Activated B cell treated with CpG ODN at 0.5 μM for 24 hours (primary cell): ENCODE measurements at regions not wholly inside any gene's neighbourhood (a gene's known extent, or its start where the extent isn't known, plus 50 kb on each side); places are given as distances from the start of the nearest gene placed in this dataset.

Source experiments
- ATAC-seq: fragments of 200-7000 bp; cut with Tn5 transposase; one replicate; pipeline ENCODE4 v1.10.0; 2021; ENCODE audit warnings: low read depth, mild to moderate bottlenecking, moderate library complexity
- CTCF ChIA-PET: fragments of 350-600 bp; sonication (Branson Sonifier 250); formaldehyde crosslinking; loops from one replicate; lab custom pipeline; 2021; ENCODE audit warnings: antibody characterized with exemption; lab: Charles Lee
- POLR2A ChIA-PET: fragments of 350-600 bp; sonication (Branson Sonifier 250); formaldehyde crosslinking; loops from one replicate; lab custom pipeline; 2021; ENCODE audit warnings: antibody characterized with exemption; lab: Charles Lee
- DNase-seq: peaks from one replicate; pipeline ENCODE4 v3.0.0; 2022
- H3K27ac Mint-ChIP-seq: one replicate; pipeline ENCODE4 v1.8.0; 2020; ENCODE audit warnings: mixed read lengths
- H3K27me3 Mint-ChIP-seq: one replicate; pipeline ENCODE4 v1.8.0; 2021; ENCODE audit warnings: mixed read lengths
- H3K36me3 Mint-ChIP-seq: one replicate; pipeline ENCODE4 v1.8.0; 2021; ENCODE audit warnings: low read depth, mixed read lengths
- H3K4me1 Mint-ChIP-seq: one replicate; pipeline ENCODE4 v1.8.0; 2021; ENCODE audit warnings: mixed read lengths
- H3K4me3 Mint-ChIP-seq: one replicate; pipeline ENCODE4 v1.8.0; 2020; ENCODE audit warnings: mild to moderate bottlenecking, mixed read lengths
- H3K9me3 Mint-ChIP-seq: one replicate; pipeline ENCODE4 v1.8.0; 2020; ENCODE audit warnings: mixed read lengths
- CTCF ChIP-seq: fragments of 200-600 bp; IDR thresholded peaks from one replicate; pipeline ENCODE4 v1.8.0; 2022; ENCODE audit warnings: antibody characterized with exemption, mild to moderate bottlenecking
- intact Hi-C: fragments of 100-400 bp; cut with micrococcal nuclease; formaldehyde crosslinking; loops from one replicate; pipeline ENCODE4 v1.15.1; 2024

GRCh38 chr16:85309656-85310587 is 197.7 kb upstream of the CIBAR2 start:
- Mint-ChIP-seq H3K27me3 (peaks cover 3% of the 10 kb centered on the region), H3K4me1 (peaks cover 78% of the 10 kb centered on the region), H3K9me3 (no peaks in the 10 kb centered on the region), H3K4me3 (peak overlapping the region; percentile 73), H3K27ac (peak overlapping the region; percentile 82), H3K36me3 (no peaks in the 10 kb centered on the region)
- CTCF ChIA-PET: interaction anchor here (1.1 to 2.5 kb wide), 3 partner anchors 12 to 118 kb away, joined by 3 to 8 read pairs (median 3); no protein-coding TSS in a partner anchor
- peak; percentile 70 for ATAC-seq
- POLR2A ChIA-PET: interaction anchor here (0.7 to 4.3 kb wide), 8 partner anchors 52 to 709 kb away, joined by 3 to 17 read pairs (median 4); partner anchors contain the start of gene GSE1
- intact Hi-C loops: loop anchor here (1.0 to 5.0 kb wide), 2 partner anchors 243 to 447 kb away; no protein-coding TSS in a partner anchor
- no peak for TF ChIP-seq CTCF
- peak; percentile 52 for DNase-seq

- Mint-ChIP-seq H3K27ac (no peak overlapping the region), H3K4me3 (peak overlapping the region; percentile 35), H3K9me3 (no peaks in the 10 kb centered on the region), H3K27me3 (peaks cover 3% of the 10 kb centered on the region), H3K4me1 (peaks cover 69% of the 10 kb centered on the region), H3K36me3 (no peaks in the 10 kb centered on the region)
- ChIA-PET POLR2A (interaction anchor here (1.1 to 4.3 kb wide), 2 partner anchors 243 to 302 kb away, joined by 3 to 17 read pairs; partner anchors contain the start of gene GSE1), CTCF (no interaction called here)
- intact Hi-C loops: loop anchor here (1.0 kb wide), 1 partner anchor 242 kb away; no protein-coding TSS in a partner anchor
- no peak for TF ChIP-seq CTCF
- DNase-seq: no peak
- ATAC-seq: no peak
These were observed 198.8 kb upstream of the CIBAR2 start for GRCh38 chr16:85310868-85311585.

- intact Hi-C loops: no loop called here
- ATAC-seq (no peak), DNase-seq (no peak)
- Mint-ChIP-seq H3K9me3 (no peaks in the 10 kb centered on the region), H3K27ac (no peak overlapping the region), H3K4me3 (no peak overlapping the region), H3K36me3 (no peaks in the 10 kb centered on the region), H3K27me3 (peaks cover 3% of the 10 kb centered on the region), H3K4me1 (peaks cover 62% of the 10 kb centered on the region)
- POLR2A ChIA-PET: no interaction called here
- CTCF ChIA-PET: no interaction called here
- TF ChIP-seq CTCF: no peak
These were observed 199.5 kb upstream of the CIBAR2 start for GRCh38 chr16:85311741-85312140.

- DNase-seq (no peak), ATAC-seq (no peak)
- Mint-ChIP-seq H3K9me3 (no peaks in the 10 kb centered on the region), H3K27me3 (peaks cover 3% of the 10 kb centered on the region), H3K36me3 (no peaks in the 10 kb centered on the region), H3K27ac (no peak overlapping the region), H3K4me1 (peaks cover 61% of the 10 kb centered on the region), H3K4me3 (no peak overlapping the region)
- POLR2A ChIA-PET: no interaction called here
- CTCF ChIA-PET: no interaction called here
- no peak for TF ChIP-seq CTCF
- intact Hi-C loops: no loop called here
These were observed 199.9 kb upstream of the CIBAR2 start for GRCh38 chr16:85312174-85312573.
